HG03103 (cell line): ENCODE measurements at regions not wholly inside any gene's neighbourhood (a gene's known extent, or its start where the extent isn't known, plus 50 kb on each side); places are given as distances from the start of the nearest gene placed in this dataset.

Experiments used
- ATAC-seq: cut with Tn5 transposase; IDR thresholded peaks from one replicate; pipeline ENCODE4 v1.9.1; 2021; ENCODE audit warnings: low read depth; ENCODE audit not compliant: unreplicated experiment

GRCh38 chr2:22261165-22261564, 1123.8 kb upstream of the KLHL29 start:
- ATAC-seq = no peak

- ATAC-seq = no peak
Observed at GRCh38 chr2:22270341-22270740, 1114.6 kb upstream of the KLHL29 start.

- ATAC-seq = no peak
Observed at GRCh38 chr2:22273853-22274252, 1111.1 kb upstream of the KLHL29 start.

GRCh38 chr2:22274661-22275060, 1110.3 kb upstream of the KLHL29 start:
- no peak for ATAC-seq

GRCh38 chr2:22276696-22277095, 1108.3 kb upstream of the KLHL29 start:
- peak; percentile 74 for ATAC-seq

- no peak for ATAC-seq
Observed at GRCh38 chr2:22279541-22279940, 1105.4 kb upstream of the KLHL29 start.

GRCh38 chr2:22281033-22281432, 1103.9 kb upstream of the KLHL29 start:
- ATAC-seq = no peak

- ATAC-seq = no peak
Observed at GRCh38 chr2:22282220-22282619, 1102.8 kb upstream of the KLHL29 start.

GRCh38 chr2:22282916-22283315, 1102.1 kb upstream of the KLHL29 start:
- ATAC-seq = no peak

GRCh38 chr2:22283436-22283835, 1101.5 kb upstream of the KLHL29 start:
- ATAC-seq = no peak

GRCh38 chr2:22290302-22290701, 1094.7 kb upstream of the KLHL29 start:
- no peak for ATAC-seq

- ATAC-seq = no peak
Observed at GRCh38 chr2:22290909-22291473, 1094.0 kb upstream of the KLHL29 start.

- ATAC-seq = no peak
Observed at GRCh38 chr2:22301228-22301627, 1083.8 kb upstream of the KLHL29 start.

- no peak for ATAC-seq
Observed at GRCh38 chr2:22326250-22326649, 1058.7 kb upstream of the KLHL29 start.

- no peak for ATAC-seq
Observed at GRCh38 chr2:22329211-22330154, 1055.5 kb upstream of the KLHL29 start.

GRCh38 chr2:22336414-22336813, 1048.6 kb upstream of the KLHL29 start:
- no peak for ATAC-seq

- ATAC-seq = no peak
Observed at GRCh38 chr2:22340716-22341115, 1044.3 kb upstream of the KLHL29 start.

- no peak for ATAC-seq
Observed at GRCh38 chr2:22347306-22347705, 1037.7 kb upstream of the KLHL29 start.

GRCh38 chr2:22350621-22351020, 1034.4 kb upstream of the KLHL29 start:
- ATAC-seq = no peak

GRCh38 chr2:22355816-22356433, 1029.1 kb upstream of the KLHL29 start:
- peak; percentile 62 for ATAC-seq

GRCh38 chr2:22359071-22359672, 1025.8 kb upstream of the KLHL29 start:
- ATAC-seq = no peak
